ENCODE measurements at regions not wholly inside any gene's neighbourhood (a gene's known extent, or its start where the extent isn't known, plus 50 kb on each side); places are given as distances from the start of the nearest gene placed in this dataset.

- no peak for TF ChIP-seq USF1 (IDR thresholded peaks at IDR 0.05)
- TF ChIP-seq ZBTB7A (IDR thresholded peaks at IDR 0.05; ENCODE audit: low read depth) = no peak
- TF ChIP-seq EP300 (IDR thresholded peaks at IDR 0.05; ENCODE audit: borderline replicate concordance) = no peak
- TF ChIP-seq EGR1 (IDR thresholded peaks at IDR 0.05) = no peak
- no peak for TF ChIP-seq RAD21 (IDR thresholded peaks at IDR 0.05; ENCODE audit: low read depth)
- TF ChIP-seq, protein P1, sequence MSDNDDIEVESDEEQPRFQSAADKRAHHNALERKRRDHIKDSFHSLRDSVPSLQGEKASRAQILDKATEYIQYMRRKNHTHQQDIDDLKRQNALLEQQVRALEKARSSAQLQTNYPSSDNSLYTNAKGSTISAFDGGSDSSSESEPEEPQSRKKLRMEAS (IDR thresholded peaks at IDR 0.05) = no peak
- no peak for TF ChIP-seq TEAD4 (IDR thresholded peaks at IDR 0.05)
- no peak for TF ChIP-seq TCF12 (IDR thresholded peaks at IDR 0.05; ENCODE audit: low read depth)
- TF ChIP-seq REST (IDR thresholded peaks at IDR 0.05; ENCODE audit: low read depth) = no peak
- no peak for TF ChIP-seq CEBPB (IDR thresholded peaks at IDR 0.05)
- TF ChIP-seq NFIC (IDR thresholded peaks at IDR 0.05) = no peak
- TF ChIP-seq YY1 (IDR thresholded peaks at IDR 0.05; ENCODE audit: low read depth) = no peak
These were observed 195.0 kb upstream of the MDFIC2 start for GRCh38 chr3:70507486-70507885.
